Neural cell (in vitro differentiated cells): ENCODE measurements at regions not wholly inside any gene's neighbourhood (a gene's known extent, or its start where the extent isn't known, plus 50 kb on each side); places are given as distances from the start of the nearest gene placed in this dataset.

ENCODE experiments used
- EP300 ChIP-seq: fragments of 450-650 bp; conservative IDR thresholded peaks from 2 replicates; pipeline ENCODE4 v1.6.1; 2014; ENCODE audit warnings: antibody characterized with exemption, mild to moderate bottlenecking, moderate library complexity; ENCODE audit not compliant: poor library complexity, severe bottlenecking
- POLR2AphosphoS5 ChIP-seq: IDR thresholded peaks from 2 replicates; pipeline ENCODE4 v1.6.1; 2012
- RAD21 ChIP-seq: fragments of 450-650 bp; conservative IDR thresholded peaks from 2 replicates; pipeline ENCODE4 v1.6.1; 2014; ENCODE audit warnings: antibody characterized with exemption, mild to moderate bottlenecking, moderate library complexity
- TAF1 ChIP-seq: IDR thresholded peaks from 2 replicates; pipeline ENCODE4 v1.6.1; 2012; ENCODE audit warnings: low read depth
- TF ChIP-seq, protein P1 (sequence below): fragments of 450-650 bp; IDR thresholded peaks from 2 replicates; pipeline ENCODE4 v1.5.1; 2014; ENCODE audit warnings: antibody characterized with exemption, mild to moderate bottlenecking, moderate library complexity; ENCODE audit not compliant: poor library complexity, severe bottlenecking

- TF ChIP-seq POLR2AphosphoS5 (no peak), EP300 (no peak), TAF1 (no peak), RAD21 (no peak)
- TF ChIP-seq, protein P1, sequence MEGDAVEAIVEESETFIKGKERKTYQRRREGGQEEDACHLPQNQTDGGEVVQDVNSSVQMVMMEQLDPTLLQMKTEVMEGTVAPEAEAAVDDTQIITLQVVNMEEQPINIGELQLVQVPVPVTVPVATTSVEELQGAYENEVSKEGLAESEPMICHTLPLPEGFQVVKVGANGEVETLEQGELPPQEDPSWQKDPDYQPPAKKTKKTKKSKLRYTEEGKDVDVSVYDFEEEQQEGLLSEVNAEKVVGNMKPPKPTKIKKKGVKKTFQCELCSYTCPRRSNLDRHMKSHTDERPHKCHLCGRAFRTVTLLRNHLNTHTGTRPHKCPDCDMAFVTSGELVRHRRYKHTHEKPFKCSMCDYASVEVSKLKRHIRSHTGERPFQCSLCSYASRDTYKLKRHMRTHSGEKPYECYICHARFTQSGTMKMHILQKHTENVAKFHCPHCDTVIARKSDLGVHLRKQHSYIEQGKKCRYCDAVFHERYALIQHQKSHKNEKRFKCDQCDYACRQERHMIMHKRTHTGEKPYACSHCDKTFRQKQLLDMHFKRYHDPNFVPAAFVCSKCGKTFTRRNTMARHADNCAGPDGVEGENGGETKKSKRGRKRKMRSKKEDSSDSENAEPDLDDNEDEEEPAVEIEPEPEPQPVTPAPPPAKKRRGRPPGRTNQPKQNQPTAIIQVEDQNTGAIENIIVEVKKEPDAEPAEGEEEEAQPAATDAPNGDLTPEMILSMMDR = no peak
Measured at GRCh38 chr2:198595721-198596120, 791.3 kb downstream of the PLCL1 start.
